K562 (cell line): ENCODE measurements at regions not wholly inside any gene's neighbourhood (a gene's known extent, or its start where the extent isn't known, plus 50 kb on each side); places are given as distances from the start of the nearest gene placed in this dataset.

Source experiments
- ATAC-seq: fragments of 200-7000 bp; cut with Tn5 transposase; 3 replicates; pipeline ENCODE4 v1.9.1; 2020; ENCODE audit warnings: moderate library complexity
- BruUV-seq: library from RNA; stranded (reverse); fragments of 400-500 nt; replicated peaks from 2 replicates; lab custom pipeline; 2021; lab: Mats Ljungman, UMichigan
- CTCF ChIA-PET: fragments of 300-600 bp; formaldehyde crosslinking; extraction: SDS; loops from one replicate; lab custom pipeline; 2021; ENCODE audit warnings: low intra/inter-chr PET ratio; lab: Yijun Ruan, JAX
- POLR2A ChIA-PET: fragments of 300-600, 350-650 bp; sonication (Branson Sonifier 250); formaldehyde crosslinking; extraction: SDS; loops from one replicate; lab custom pipeline; 2021; ENCODE audit warnings: antibody characterized with exemption, inconsistent platforms; lab: Yijun Ruan, JAX
- DNase-seq, 4 experiments: peaks; one replicate each; pipeline versions ENCODE4 v3.0.0 to v3.0.0-alpha.2; 2011 to 2018; ENCODE audit warnings: low spot score in 3 of 4, mixed read lengths in 3 of 4; ENCODE audit errors: extremely low read depth in 1 of 4
- FAIRE-seq: peaks from 2 replicates; lab custom pipeline; 2011; peaks lifted over from hg19 to GRCh38; lab: Jason Lieb, UNC
- H2AFZ ChIP-seq: 2 replicates; pipeline ENCODE4 v1.6.0; 2011; ENCODE audit warnings: low read depth, low read length, control low read depth, inconsistent platforms
- H3K27ac ChIP-seq: fragments of 200-600 bp; 3 replicates; pipeline ENCODE4 v1.8.0; 2011; ENCODE audit warnings: low read depth, mild to moderate bottlenecking, control low read depth, inconsistent platforms, low read length, moderate library complexity, mixed read lengths; ENCODE audit errors: extremely low read depth
- H3K27me3 ChIP-seq, 2 experiments: fragments of 300-600 bp in 1 of 2; 2 replicates in 1 of 2; 3 replicates in 1 of 2; pipeline versions ENCODE4 v1.6.0 to v1.8.0; 2011; ENCODE audit warnings: inconsistent platforms in 2 of 2, low read length in 2 of 2, mild to moderate bottlenecking in 1 of 2, mixed read lengths in 1 of 2, moderate library complexity in 1 of 2; ENCODE audit not compliant: control insufficient read depth in 2 of 2, insufficient read depth in 2 of 2
- H3K36me3 ChIP-seq: fragments of 300-600 bp; 3 replicates; pipeline ENCODE4 v1.8.0; 2011; ENCODE audit warnings: mild to moderate bottlenecking, low read length, inconsistent platforms; ENCODE audit not compliant: control insufficient read depth, insufficient read depth
- H3K4me1 ChIP-seq, 2 experiments: fragments of 200-600 bp in 1 of 2; replicated peaks in 1 of 2; 2 replicates in 1 of 2; 3 replicates in 1 of 2; pipeline versions ENCODE4 v1.5.1 to v1.8.0; 2011; ENCODE audit warnings: inconsistent platforms in 2 of 2, low read length in 2 of 2, mild to moderate bottlenecking in 1 of 2, mixed read lengths in 1 of 2, moderate library complexity in 1 of 2; ENCODE audit not compliant: control insufficient read depth in 2 of 2, insufficient read depth in 2 of 2
- H3K4me2 ChIP-seq: 2 replicates; pipeline ENCODE4 v1.6.1; 2011; ENCODE audit warnings: low read length, control low read depth, inconsistent platforms, mixed read lengths; ENCODE audit not compliant: insufficient read depth
- H3K4me3 ChIP-seq: fragments of 200-600 bp; sonication (generic), shearing (Covaris generic); 2 replicates; pipeline ENCODE4 v1.5.1; 2016; ENCODE audit warnings: control low read depth, inconsistent platforms
- H3K79me2 ChIP-seq: fragments of 200-600 bp; 3 replicates; pipeline ENCODE4 v1.8.0; 2011; ENCODE audit warnings: low read length, inconsistent platforms; ENCODE audit not compliant: control insufficient read depth, insufficient read depth
- H3K9ac ChIP-seq, 2 experiments: 2 replicates each; pipeline versions ENCODE4 v1.6.0 to v1.6.1; 2011; ENCODE audit warnings: low read depth in 2 of 2, low read length in 2 of 2, control low read depth in 1 of 2, inconsistent platforms in 1 of 2, mild to moderate bottlenecking in 1 of 2, mixed read lengths in 1 of 2; ENCODE audit not compliant: insufficient read depth in 1 of 2
- H3K9me1 ChIP-seq: one replicate; pipeline ENCODE4 v1.6.0; 2011; ENCODE audit warnings: inconsistent platforms, mild to moderate bottlenecking, low read length, moderate library complexity; ENCODE audit not compliant: control insufficient read depth, insufficient read depth
- H3K9me3 ChIP-seq: replicated peaks from 2 replicates; pipeline ENCODE4 v1.5.1; 2011; ENCODE audit warnings: low read depth, low read length, inconsistent platforms; ENCODE audit not compliant: control insufficient read depth, insufficient read depth
- H4K20me1 ChIP-seq: replicated peaks from 2 replicates; pipeline ENCODE4 v1.6.1; 2011; ENCODE audit warnings: low read length, inconsistent platforms, mixed read lengths; ENCODE audit not compliant: control insufficient read depth, insufficient read depth
- CBX3 ChIP-seq, 2 experiments: IDR thresholded peaks; 1 replicate in 1 of 2; 2 replicates in 1 of 2; pipeline ENCODE4 v1.6.1; 2012; ENCODE audit warnings: inconsistent platforms in 2 of 2, low read length in 2 of 2, borderline replicate concordance in 1 of 2, control low read depth in 1 of 2
- CREB1 ChIP-seq, 2 experiments: sonication (generic) in 1 of 2; formaldehyde crosslinking in 1 of 2; IDR thresholded peaks; 2 replicates each; pipeline versions ENCODE4 v1.6.1 to v1.8.0; 2012 to 2022; ENCODE audit warnings: inconsistent platforms in 1 of 2, mild to moderate bottlenecking in 1 of 2, missing genetic modification reagents in 1 of 2, moderate library complexity in 1 of 2
- DDX20 ChIP-seq: fragments of 450-650 bp; IDR thresholded peaks from 2 replicates; pipeline ENCODE4 v1.6.1; 2016; ENCODE audit warnings: missing genetic modification characterization, low read depth, mild to moderate bottlenecking, missing compliant biosample characterization, moderate library complexity
- EP300 ChIP-seq: IDR thresholded peaks from 2 replicates; pipeline ENCODE4 v1.6.1; 2012; ENCODE audit warnings: low read length, improper control_type of control experiment
- FOXJ2 ChIP-seq: fragments of 200-800 bp; sonication (Bioruptor generic); IDR thresholded peaks from 2 replicates; pipeline ENCODE4 v1.6.1; 2016; ENCODE audit warnings: missing genetic modification characterization, missing compliant biosample characterization
- HNRNPH1 ChIP-seq: fragments of 200-400 bp; formaldehyde crosslinking; optimal IDR thresholded peaks from 2 replicates; pipeline ENCODE3; 2017; ENCODE audit warnings: low read depth, mild to moderate bottlenecking, low read length, moderate library complexity
- NR0B1 ChIP-seq: fragments of 450-650 bp; IDR thresholded peaks from one replicate; pipeline ENCODE4 v1.6.1; 2018; ENCODE audit warnings: mild to moderate bottlenecking, moderate library complexity; ENCODE audit not compliant: partially characterized antibody
- PHF8 ChIP-seq: fragments of 200-600 bp; sonication (generic); IDR thresholded peaks from 2 replicates; pipeline ENCODE4 v1.6.1; 2012; ENCODE audit warnings: mixed run types, mild to moderate bottlenecking, inconsistent platforms, low read length, moderate library complexity, borderline replicate concordance
- POLR2B ChIP-seq: fragments of 450-650 bp; IDR thresholded peaks from 2 replicates; pipeline ENCODE4 v1.6.1; 2018; ENCODE audit warnings: low read depth; ENCODE audit not compliant: partially characterized antibody
- RBM14 ChIP-seq: fragments of 200-400 bp; formaldehyde crosslinking; IDR thresholded peaks from 2 replicates; pipeline ENCODE4 v1.6.1; 2018; ENCODE audit warnings: low read depth, mild to moderate bottlenecking, low read length, moderate library complexity, borderline replicate concordance; ENCODE audit not compliant: insufficient read depth
- SMAD4 ChIP-seq: fragments of 250-450 bp; sonication (Bioruptor Pico); conservative IDR thresholded peaks from 2 replicates; pipeline ENCODE4 v1.8.0; 2021; ENCODE audit warnings: inconsistent platforms, mild to moderate bottlenecking, moderate library complexity
- SRSF9 ChIP-seq: fragments of 200-400 bp; formaldehyde crosslinking; IDR thresholded peaks from 2 replicates; pipeline ENCODE4 v1.6.1; 2017; ENCODE audit warnings: low read depth, low read length, borderline replicate concordance
- TEAD4 ChIP-seq, 2 experiments: sonication (generic) in 1 of 2; formaldehyde crosslinking in 1 of 2; IDR thresholded peaks; 2 replicates each; pipeline versions ENCODE4 v1.6.1 to v1.8.0; 2012 to 2022; ENCODE audit warnings: borderline replicate concordance in 1 of 2, inconsistent platforms in 1 of 2, low read length in 1 of 2, mild to moderate bottlenecking in 1 of 2, missing genetic modification reagents in 1 of 2
- TSC22D4 ChIP-seq: fragments of 450-650 bp; IDR thresholded peaks from 2 replicates; pipeline ENCODE4 v1.6.1; 2016; ENCODE audit warnings: missing genetic modification characterization, missing biosample characterization, control low read depth
- ZNF280B ChIP-seq: fragments of 250-450 bp; sonication (Bioruptor Pico); IDR thresholded peaks from 2 replicates; pipeline ENCODE4 v1.5.1; 2021; ENCODE audit warnings: mild to moderate bottlenecking
- ZNF311 ChIP-seq: fragments of 250-450 bp; sonication (Bioruptor Pico); IDR thresholded peaks from 2 replicates; pipeline ENCODE4 v1.4.0; 2020; ENCODE audit warnings: mild to moderate bottlenecking, moderate library complexity
- ZNF444 ChIP-seq: fragments of 250-450 bp; sonication (Bioruptor Pico); IDR thresholded peaks from 2 replicates; pipeline ENCODE4 v1.4.0; 2020; ENCODE audit warnings: mild to moderate bottlenecking, moderate library complexity
- ZNF778 ChIP-seq: fragments of 450-650 bp; formaldehyde crosslinking; IDR thresholded peaks from 2 replicates; pipeline ENCODE4 v1.4.0; 2020; ENCODE audit warnings: mild to moderate bottlenecking, moderate library complexity
- WGBS: fragments of 100-300 bp; shearing (Covaris generic); methylation state at CpG from one replicate; pipeline ENCODE4 v1.1.6; 2016; ENCODE audit warnings: low coverage, mixed read lengths; ENCODE audit not compliant: insufficient coverage; ENCODE audit errors: missing lambda C conversion rate; 5-methylcytosine and 5-hydroxymethylcytosine counted together
- in situ Hi-C: fragments of 300-500 bp; cut with MboI; formaldehyde crosslinking; loops from 4 replicates; pipeline ENCODE4 v1.15.0; 2018; ENCODE audit warnings: inconsistent platforms, mixed read lengths
- intact Hi-C: fragments of 100-400 bp; cut with micrococcal nuclease; formaldehyde crosslinking; loops from 2 replicates; pipeline ENCODE4 v1.14.2; 2022

- Histone ChIP-seq H3K36me3 (no peaks in the 10 kb centered on the region), H3K4me2 (no peak overlapping the region), H3K9me3 (no peaks in the 10 kb centered on the region), H3K27ac (no peak overlapping the region), H3K9me1 (no peaks in the 10 kb centered on the region), H3K4me3 (no peak overlapping the region), H2AFZ (no peak overlapping the region), H3K4me1 (no peaks in the 10 kb centered on the region), H4K20me1 (no peaks in the 10 kb centered on the region), H3K79me2 (no peaks in the 10 kb centered on the region), H3K27me3 (no peaks in the 10 kb centered on the region), H3K9ac (no peak overlapping the region)
- DNase-seq (no peak), ATAC-seq (no peak), FAIRE-seq (no peak)
- BruUV-seq = no TSS peak
- in situ Hi-C loops = no loop called here
- ChIA-PET POLR2A (no interaction called here), CTCF (no interaction called here)
- 0% methylated on average over 1 of the region's 1 CpG for WGBS
- no peak for TF ChIP-seq FOXJ2
- TF ChIP-seq ZNF311 (CRISPR knock-in tag) = no peak
- TF ChIP-seq NR0B1 = no peak
- no peak for TF ChIP-seq PHF8
- TF ChIP-seq CREB1 (IDR thresholded peaks at IDR 0.05) = no peak
- TF ChIP-seq CREB1 (CRISPR knock-in tag; IDR thresholded peaks at IDR 0.05) = no peak
- TF ChIP-seq ZNF280B = no peak
- TF ChIP-seq EP300 = no peak
- TF ChIP-seq SRSF9 = no peak
- TF ChIP-seq TEAD4 (IDR thresholded peaks at IDR 0.05; ENCODE audit: low read length) = no peak
- no peak for TF ChIP-seq TEAD4 (CRISPR knock-in tag; IDR thresholded peaks at IDR 0.05; ENCODE audit: borderline replicate concordance)
- TF ChIP-seq POLR2B = no peak
- no peak for TF ChIP-seq HNRNPH1
- TF ChIP-seq ZNF778 = no peak
- no peak for TF ChIP-seq TSC22D4 (tag)
- no peak for TF ChIP-seq CBX3 (IDR thresholded peaks at IDR 0.05; ENCODE audit: borderline replicate concordance in 1 of 2, low read length in 2 of 2)
- no peak for TF ChIP-seq RBM14
- no peak for TF ChIP-seq DDX20 (tag)
- TF ChIP-seq SMAD4 (CRISPR knock-in tag) = no peak
- TF ChIP-seq ZNF444 (CRISPR knock-in tag) = no peak
- intact Hi-C loops = no loop called here
These were observed 1894.5 kb downstream of the NCAM2 start for GRCh38 chr21:22892740-22893139.
